Left ventricle myocardium superior (tissue), 1 donor: ENCODE measurements at regions not wholly inside any gene's neighbourhood (a gene's known extent, or its start where the extent isn't known, plus 50 kb on each side); places are given as distances from the start of the nearest gene placed in this dataset.

Source experiments
- ATAC-seq: fragments of 200-7000 bp; cut with Tn5 transposase; one replicate; pipeline ENCODE4 v1.9.1; 2020; ENCODE audit warnings: mild to moderate bottlenecking, moderate library complexity
- DNase-seq: peaks from one replicate; pipeline ENCODE4 v3.0.0-alpha.2; 2020
- intact Hi-C: fragments of 100-400 bp; cut with micrococcal nuclease; formaldehyde crosslinking; loops from one replicate; pipeline ENCODE4 v1.11.0; 2022
- donor health status: DM: no; HTN: yes; CAD: no; lungs with severe emphysema.

GRCh38 chr11:45085646-45086501 lies 60.6 kb upstream of the PRDM11 start:
- ATAC-seq (no peak), DNase-seq (no peak)
- intact Hi-C loops, result no loop called here

DNA sequence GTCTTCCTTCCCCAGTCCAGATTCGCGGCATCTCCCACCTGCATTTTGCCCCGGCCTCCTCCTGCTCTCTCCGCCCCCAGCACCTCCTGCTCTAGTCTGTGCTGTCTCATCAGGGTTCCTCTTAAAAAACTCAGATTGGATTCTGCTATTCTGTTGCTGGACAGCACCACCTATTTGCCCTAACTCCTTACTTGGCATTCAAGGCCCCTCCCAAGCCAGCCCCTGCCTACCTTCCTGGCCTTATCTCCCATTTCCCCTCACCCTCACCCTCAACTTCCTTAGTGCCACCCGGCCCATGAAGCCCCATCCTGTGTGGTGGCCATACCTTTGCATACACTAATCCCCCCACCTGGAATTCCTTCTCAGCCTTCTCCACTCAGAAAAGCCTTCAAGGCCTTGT lies 59.9 kb upstream of the PRDM11 start:
- no peak for DNase-seq
- intact Hi-C loops, result no loop called here
- ATAC-seq, result no peak

DNA sequence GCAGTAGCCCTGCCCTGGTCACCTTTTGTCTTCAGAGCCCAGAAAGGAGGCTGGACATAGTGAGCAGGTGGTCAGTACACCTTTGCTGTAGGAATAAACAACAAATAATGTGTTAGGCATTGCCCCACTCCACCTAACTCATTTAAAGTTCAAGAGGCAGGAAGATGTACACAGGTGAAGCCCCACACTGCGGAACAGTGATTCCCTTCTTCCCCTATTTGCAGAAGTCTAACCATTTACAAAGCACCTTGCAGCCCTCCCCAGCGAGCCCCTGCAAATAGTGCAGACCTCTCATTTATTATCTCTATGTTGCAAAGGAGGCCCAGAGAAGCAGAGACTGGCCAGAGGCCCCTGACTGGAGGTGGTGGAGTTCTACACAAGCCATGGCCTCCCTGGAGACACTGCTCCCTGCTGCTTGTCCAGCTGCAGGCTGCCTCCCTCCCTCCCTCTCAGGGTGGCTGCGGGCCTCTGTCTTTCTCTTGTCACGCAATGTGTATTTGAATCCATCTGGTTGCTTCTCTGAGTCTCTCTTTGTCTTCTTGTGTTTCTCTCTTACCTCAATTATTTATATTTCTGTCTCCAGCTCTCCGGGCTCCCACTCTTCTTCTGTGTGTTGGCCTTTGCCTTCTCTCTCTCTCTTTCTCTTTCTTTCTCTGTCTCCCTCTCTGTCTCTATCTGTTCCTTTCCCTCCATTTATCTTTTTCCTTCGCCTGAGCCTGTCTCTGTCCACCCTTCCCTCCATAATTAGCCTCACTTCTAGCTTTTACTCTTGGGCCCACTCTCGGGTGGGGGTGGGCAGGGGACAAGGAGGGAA lies 59.1 kb upstream of the PRDM11 start:
- ATAC-seq (no peak), DNase-seq (peak; percentile 67)
- intact Hi-C loops, result no loop called here

DNA sequence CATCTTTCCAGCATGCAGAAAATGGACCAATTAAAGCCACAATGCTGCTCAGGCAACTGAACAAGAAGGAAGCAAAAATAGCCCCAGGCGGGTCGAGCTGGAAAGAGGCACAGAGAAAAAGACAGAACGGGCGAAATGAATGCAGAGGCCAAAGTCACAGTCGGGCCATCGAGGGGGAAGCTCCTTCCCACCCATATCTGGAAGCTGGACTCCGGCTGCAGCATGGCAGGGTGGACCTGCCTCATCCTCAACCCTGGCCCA lies 58.6 kb upstream of the PRDM11 start:
- intact Hi-C loops, result no loop called here
- ATAC-seq (no peak), DNase-seq (no peak)

DNA sequence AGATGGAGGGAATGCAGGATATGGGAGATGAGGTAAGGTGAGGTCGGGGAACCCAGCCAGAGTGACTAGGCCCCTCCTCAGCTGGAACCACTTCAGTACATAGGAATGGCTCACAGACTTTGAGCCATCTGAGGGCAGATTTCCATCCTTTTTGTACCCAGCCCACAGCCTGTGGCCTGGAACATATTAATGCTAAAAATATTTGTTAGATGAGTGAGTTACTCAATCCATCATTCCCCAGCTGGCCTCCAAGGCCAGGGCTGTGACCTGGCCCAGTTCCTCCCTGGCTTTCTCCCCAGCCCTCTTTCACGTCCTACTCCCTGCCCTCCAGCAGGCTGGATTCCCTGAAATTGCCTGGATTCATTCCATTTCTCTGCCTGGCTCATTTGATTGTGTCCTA lies 57.2 kb upstream of the PRDM11 start:
- intact Hi-C loops, result no loop called here
- ATAC-seq (peak; percentile 97), DNase-seq (peak; percentile 89)

GRCh38 chr11:45089676-45090499 lies 56.6 kb upstream of the PRDM11 start:
- intact Hi-C loops, result loop anchor here (5.0 kb wide), 1 partner anchor 148 kb away; no protein-coding TSS in a partner anchor
- ATAC-seq, result peak; percentile 10
- DNase-seq, result no peak

DNA sequence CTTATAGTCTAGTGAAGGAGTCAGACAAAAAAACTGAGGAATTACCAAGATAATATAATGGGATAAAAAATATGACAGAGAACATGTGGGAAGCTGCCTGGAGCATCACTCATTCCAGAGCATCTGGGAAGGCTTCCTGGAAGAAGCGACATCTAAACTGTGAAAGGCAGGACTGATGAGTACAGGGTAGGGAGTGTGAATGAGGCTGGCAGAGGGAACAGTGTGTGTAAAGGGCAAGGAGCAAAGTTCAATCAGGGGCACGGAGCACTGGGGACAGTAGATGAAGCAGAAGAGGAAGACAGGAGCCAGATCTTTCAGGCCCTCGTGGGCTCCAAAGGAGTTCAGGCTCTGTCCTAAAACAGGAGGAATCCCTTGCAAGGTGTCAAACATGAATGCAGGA lies 55.8 kb upstream of the PRDM11 start:
- ATAC-seq (no peak), DNase-seq (no peak)
- intact Hi-C loops, result loop anchor here (5.0 kb wide), 1 partner anchor 148 kb away; no protein-coding TSS in a partner anchor

DNA sequence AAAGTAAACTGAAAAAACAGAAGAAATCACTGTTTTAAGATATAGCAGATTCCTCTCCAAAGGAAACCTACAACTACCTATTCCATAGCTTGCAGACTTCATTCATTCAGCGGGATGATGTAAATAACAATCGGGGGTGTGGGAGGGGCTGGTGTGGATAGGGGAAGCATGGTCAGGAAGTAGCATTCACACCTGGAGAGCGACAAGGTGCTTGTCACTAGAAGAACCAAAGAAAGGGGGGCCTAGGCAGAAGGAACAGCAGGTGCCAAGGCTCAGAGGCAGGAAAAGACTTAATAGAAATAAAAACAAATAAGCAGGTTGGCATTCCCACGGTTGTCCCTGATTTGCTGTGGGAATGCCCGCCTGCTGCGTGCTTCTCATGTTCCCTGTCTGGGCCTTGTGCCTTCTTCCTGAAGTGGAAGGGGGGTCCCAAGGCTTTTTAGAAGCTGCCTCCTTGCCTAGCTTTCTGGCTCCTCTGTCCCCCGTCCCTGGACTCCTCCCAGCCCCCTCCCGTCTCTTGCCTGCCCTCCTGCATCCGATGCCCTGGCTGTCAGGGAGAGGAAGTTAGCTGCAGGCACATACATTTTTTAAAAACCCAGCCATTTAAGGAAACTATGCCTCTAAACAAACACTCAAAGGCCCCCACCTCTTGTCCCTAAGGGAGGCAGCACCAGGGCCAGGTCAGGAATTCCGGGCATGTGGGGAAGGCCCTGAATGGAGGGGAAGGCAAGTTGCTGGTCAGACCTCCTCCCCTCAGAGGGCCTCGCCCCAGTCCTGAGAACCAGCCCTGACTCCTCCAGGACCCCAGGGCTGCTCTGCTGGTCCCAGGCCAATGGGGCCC lies 54.7 kb upstream of the PRDM11 start:
- DNase-seq (no peak), ATAC-seq (no peak)
- intact Hi-C loops, result loop anchor here (5.0 kb wide), 1 partner anchor 149 kb away; no protein-coding TSS in a partner anchor

DNA sequence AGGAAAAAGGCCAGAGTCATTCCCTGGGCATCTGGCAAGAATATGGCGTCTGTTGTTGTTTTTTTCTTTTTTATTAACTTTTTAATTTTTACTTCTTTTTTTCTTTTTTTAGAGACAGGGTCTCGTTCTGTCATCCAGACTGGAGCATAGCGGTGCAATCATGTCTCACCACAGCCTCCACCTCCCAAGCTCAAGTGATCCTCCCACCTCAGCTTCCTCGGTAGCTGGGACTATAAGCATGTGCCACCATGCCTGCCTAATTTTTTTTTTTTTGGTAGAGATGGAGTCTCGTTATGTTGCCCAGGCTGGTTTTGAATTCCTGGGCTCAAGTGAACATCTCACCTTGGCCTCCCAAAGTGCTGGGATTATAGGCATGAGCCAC lies 54.0 kb upstream of the PRDM11 start:
- ATAC-seq (no peak), DNase-seq (no peak)
- intact Hi-C loops, result loop anchor here (5.0 kb wide), 1 partner anchor 150 kb away; no protein-coding TSS in a partner anchor

GRCh38 chr11:45092901-45093760 lies 53.3 kb upstream of the PRDM11 start:
- intact Hi-C loops, result loop anchor here (5.0 kb wide), 1 partner anchor 151 kb away; no protein-coding TSS in a partner anchor
- no peak for DNase-seq
- ATAC-seq, result no peak

DNA sequence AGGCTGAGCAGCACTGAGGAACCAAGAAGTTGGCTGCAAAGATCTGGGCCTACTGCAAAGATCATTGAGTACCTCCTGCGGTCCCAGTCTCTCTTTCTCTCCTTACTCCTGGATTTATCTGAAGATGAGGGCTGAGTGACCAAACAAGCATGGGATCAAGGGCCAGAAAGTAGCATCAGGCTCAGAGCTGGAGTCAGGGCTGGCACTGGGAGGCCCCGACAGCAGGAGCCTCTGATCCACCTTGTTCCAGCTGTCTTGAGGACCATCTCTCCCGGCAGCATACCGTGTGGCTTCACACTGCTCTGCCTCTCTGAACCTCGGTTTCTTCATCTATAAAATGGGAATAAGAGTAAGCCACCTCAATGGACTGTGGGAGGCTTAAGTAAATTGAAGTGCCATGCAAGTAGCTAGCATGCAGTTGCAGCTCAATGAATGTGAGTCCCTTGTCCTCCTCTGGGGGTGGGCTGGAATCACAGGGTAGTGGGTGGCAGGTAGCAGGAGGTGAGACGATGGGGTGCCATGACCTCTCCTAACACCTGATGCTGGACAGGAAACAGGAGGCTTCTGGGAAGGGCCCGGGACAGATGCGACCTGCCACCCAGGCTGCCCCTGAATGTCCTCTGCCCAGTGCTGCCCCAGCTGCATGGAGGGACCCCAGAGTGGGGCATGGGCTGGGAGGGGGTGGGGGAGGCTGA lies 52.5 kb upstream of the PRDM11 start:
- ATAC-seq (no peak), DNase-seq (no peak)
- intact Hi-C loops, result loop anchor here (5.0 kb wide), 1 partner anchor 152 kb away; no protein-coding TSS in a partner anchor

GRCh38 chr11:45094958-45095690 lies 51.3 kb upstream of the PRDM11 start:
- DNase-seq (peak; percentile 42), ATAC-seq (peak; percentile 68)
- intact Hi-C loops, result loop anchor here (5.0 kb wide), 1 partner anchor 153 kb away; no protein-coding TSS in a partner anchor

GRCh38 chr11:45095691-45096010 lies 50.8 kb upstream of the PRDM11 start:
- intact Hi-C loops, result no loop called here
- DNase-seq, result no peak
- ATAC-seq, result no peak

DNA sequence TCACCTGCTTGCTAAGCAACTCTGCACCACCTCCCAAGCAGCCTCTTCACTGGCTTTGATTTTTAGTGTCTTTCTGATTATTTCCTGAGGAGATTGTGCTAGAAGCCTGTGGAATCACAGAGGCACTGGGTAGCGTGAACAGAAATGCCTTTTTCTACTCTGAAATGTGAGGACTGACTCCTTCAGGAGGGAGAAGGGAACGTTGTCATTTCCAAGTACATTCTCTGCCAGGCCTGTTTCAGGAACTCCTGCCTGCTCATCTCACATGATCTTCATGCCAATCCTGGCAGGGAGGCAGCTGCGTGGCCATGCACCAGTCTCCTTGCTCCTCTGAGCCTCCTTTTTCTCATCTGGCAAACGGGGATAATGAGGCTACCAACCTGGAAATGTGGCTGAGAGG lies 49.8 kb upstream of the PRDM11 start:
- intact Hi-C loops, result no loop called here
- ATAC-seq, result no peak
- DNase-seq, result no peak
